ENCODE measurements at regions not wholly inside any gene's neighbourhood (a gene's known extent, or its start where the extent isn't known, plus 50 kb on each side); places are given as distances from the start of the nearest gene placed in this dataset.

GRCh38 chrX:93598076-93598475, 75.3 kb downstream of the NAP1L3 start:
- DNase-seq (ENCODE audit: low read depth) = no peak
- H3K4me3 ChIP-seq (ENCODE audit: low read depth, low read length) = no peak overlapping the region
- no peaks in the 10 kb centered on the region for H3K27me3 ChIP-seq (ENCODE audit: control insufficient read depth, insufficient read depth, low read length)
- H3K36me3 ChIP-seq (ENCODE audit: control insufficient read depth, insufficient read depth, low read length) = no peaks in the 10 kb centered on the region
- TF ChIP-seq CTCF (IDR thresholded peaks at IDR 0.05; ENCODE audit: insufficient read depth, low read length, poor library complexity, severe bottlenecking) = no peak

GRCh38 chrX:93594780-93595179, 78.6 kb downstream of the NAP1L3 start:
- Histone ChIP-seq H3K27me3 (ENCODE audit: control insufficient read depth, insufficient read depth, low read length) (no peaks in the 10 kb centered on the region), H3K36me3 (ENCODE audit: control insufficient read depth, insufficient read depth, low read length) (no peaks in the 10 kb centered on the region), H3K4me3 (ENCODE audit: low read depth, low read length) (no peak overlapping the region)
- no peak for DNase-seq (ENCODE audit: low read depth)
- no peak for TF ChIP-seq CTCF (IDR thresholded peaks at IDR 0.05; ENCODE audit: insufficient read depth, low read length, poor library complexity, severe bottlenecking)

GRCh38 chrX:93593966-93594365, 79.4 kb downstream of the NAP1L3 start:
- TF ChIP-seq CTCF (IDR thresholded peaks at IDR 0.05; ENCODE audit: insufficient read depth, low read length, poor library complexity, severe bottlenecking) = no peak
- Histone ChIP-seq H3K4me3 (ENCODE audit: low read depth, low read length) (no peak overlapping the region), H3K36me3 (ENCODE audit: control insufficient read depth, insufficient read depth, low read length) (no peaks in the 10 kb centered on the region), H3K27me3 (ENCODE audit: control insufficient read depth, insufficient read depth, low read length) (no peaks in the 10 kb centered on the region)
- no peak for DNase-seq (ENCODE audit: low read depth)

GRCh38 chrX:93591398-93591797, 82.0 kb downstream of the NAP1L3 start:
- Histone ChIP-seq H3K4me3 (ENCODE audit: low read depth, low read length) (no peak overlapping the region), H3K27me3 (ENCODE audit: control insufficient read depth, insufficient read depth, low read length) (no peaks in the 10 kb centered on the region), H3K36me3 (ENCODE audit: control insufficient read depth, insufficient read depth, low read length) (no peaks in the 10 kb centered on the region)
- TF ChIP-seq CTCF (IDR thresholded peaks at IDR 0.05; ENCODE audit: insufficient read depth, low read length, poor library complexity, severe bottlenecking) = no peak
- no peak for DNase-seq (ENCODE audit: low read depth)

GRCh38 chrX:93585661-93586060, 87.7 kb downstream of the NAP1L3 start:
- Histone ChIP-seq H3K36me3 (ENCODE audit: control insufficient read depth, insufficient read depth, low read length) (no peaks in the 10 kb centered on the region), H3K27me3 (ENCODE audit: control insufficient read depth, insufficient read depth, low read length) (no peaks in the 10 kb centered on the region), H3K4me3 (ENCODE audit: low read depth, low read length) (no peak overlapping the region)
- no peak for TF ChIP-seq CTCF (IDR thresholded peaks at IDR 0.05; ENCODE audit: insufficient read depth, low read length, poor library complexity, severe bottlenecking)
- DNase-seq (ENCODE audit: low read depth) = no peak

- no peak for TF ChIP-seq CTCF (IDR thresholded peaks at IDR 0.05; ENCODE audit: insufficient read depth, low read length, poor library complexity, severe bottlenecking)
- Histone ChIP-seq H3K4me3 (ENCODE audit: low read depth, low read length) (no peak overlapping the region), H3K36me3 (ENCODE audit: control insufficient read depth, insufficient read depth, low read length) (no peaks in the 10 kb centered on the region), H3K27me3 (ENCODE audit: control insufficient read depth, insufficient read depth, low read length) (no peaks in the 10 kb centered on the region)
- no peak for DNase-seq (ENCODE audit: low read depth)
These were observed 92.7 kb downstream of the NAP1L3 start for GRCh38 chrX:93580634-93581033.

Measured in kidney epithelial cell (primary cell).